Astrocyte (in vitro differentiated cells and primary cell): ENCODE measurements at regions not wholly inside any gene's neighbourhood (a gene's known extent, or its start where the extent isn't known, plus 50 kb on each side); places are given as distances from the start of the nearest gene placed in this dataset.
A peak's percentile ranks its signal among the peaks of the same experiment; 100 is the strongest.

Experiments used
- DNase-seq: peaks from one replicate; pipeline ENCODE4 v3.0.0-alpha.2; 2010; ENCODE audit warnings: low read depth
- FAIRE-seq: peaks from 2 replicates; lab custom pipeline; 2011; peaks lifted over from hg19 to GRCh38; lab: Jason Lieb, UNC
- H2AFZ ChIP-seq: 2 replicates; pipeline ENCODE4 v1.6.0; 2012; ENCODE audit warnings: low read depth, low read length, inconsistent platforms
- H3K27ac ChIP-seq: 2 replicates; pipeline ENCODE4 v1.5.1; 2011; ENCODE audit warnings: low read depth, low read length, inconsistent platforms
- H3K27me3 ChIP-seq: 2 replicates; pipeline ENCODE4 v1.6.0; 2011; ENCODE audit warnings: low read length, inconsistent platforms; ENCODE audit not compliant: insufficient read depth
- H3K36me3 ChIP-seq: 2 replicates; pipeline ENCODE4 v1.5.1; 2011; ENCODE audit warnings: low read length, inconsistent platforms; ENCODE audit not compliant: insufficient read depth
- H3K4me1 ChIP-seq: 2 replicates; pipeline ENCODE4 v1.5.1; 2011; ENCODE audit warnings: low read length, inconsistent platforms; ENCODE audit not compliant: insufficient read depth
- H3K4me2 ChIP-seq: 2 replicates; pipeline ENCODE4 v1.6.0; 2012; ENCODE audit warnings: low read length, inconsistent platforms
- H3K4me3 ChIP-seq: 2 replicates; pipeline ENCODE4 v1.5.1; 2011; ENCODE audit warnings: low read depth, mild to moderate bottlenecking, low read length, inconsistent platforms; ENCODE audit not compliant: insufficient read depth
- H3K79me2 ChIP-seq: 2 replicates; pipeline ENCODE4 v1.6.0; 2012; ENCODE audit warnings: mild to moderate bottlenecking, low read length, inconsistent platforms; ENCODE audit not compliant: insufficient read depth
- H3K9ac ChIP-seq: 2 replicates; pipeline ENCODE4 v1.6.0; 2012; ENCODE audit warnings: mild to moderate bottlenecking, low read length, inconsistent platforms
- H3K9me3 ChIP-seq: 2 replicates; pipeline ENCODE4 v1.5.1; 2012; ENCODE audit warnings: low read depth, mild to moderate bottlenecking, low read length, inconsistent platforms; ENCODE audit not compliant: insufficient read depth
- H4K20me1 ChIP-seq: 2 replicates; pipeline ENCODE4 v1.6.0; 2012; ENCODE audit warnings: low read length, inconsistent platforms; ENCODE audit not compliant: insufficient read depth
- H3K27ac Mint-ChIP-seq: one replicate; pipeline ENCODE4 v1.8.0; 2021; ENCODE audit warnings: mild to moderate bottlenecking, mixed read lengths; ENCODE audit not compliant: unreplicated experiment
- H3K27me3 Mint-ChIP-seq: one replicate; pipeline ENCODE4 v1.8.0; 2021; ENCODE audit warnings: low read depth, mixed read lengths; ENCODE audit not compliant: unreplicated experiment
- H3K36me3 Mint-ChIP-seq: one replicate; pipeline ENCODE4 v1.8.0; 2021; ENCODE audit warnings: low read depth, mixed read lengths; ENCODE audit not compliant: unreplicated experiment
- H3K4me1 Mint-ChIP-seq: one replicate; pipeline ENCODE4 v1.8.0; 2021; ENCODE audit warnings: low read depth, mixed read lengths; ENCODE audit not compliant: unreplicated experiment
- H3K4me3 Mint-ChIP-seq: one replicate; pipeline ENCODE4 v1.8.0; 2021; ENCODE audit warnings: mild to moderate bottlenecking, moderate library complexity, mixed read lengths; ENCODE audit not compliant: unreplicated experiment
- H3K9me3 Mint-ChIP-seq: one replicate; pipeline ENCODE4 v1.8.0; 2021; ENCODE audit warnings: mild to moderate bottlenecking, mixed read lengths; ENCODE audit not compliant: unreplicated experiment
- EZH2 ChIP-seq: IDR thresholded peaks from 2 replicates; pipeline ENCODE4 v1.6.1; 2012; ENCODE audit warnings: mild to moderate bottlenecking, low read length, inconsistent platforms; ENCODE audit not compliant: insufficient read depth
- TF ChIP-seq, protein P1 (sequence below): IDR thresholded peaks from 2 replicates; pipeline ENCODE4 v1.5.1; 2011; ENCODE audit warnings: low read depth, mild to moderate bottlenecking, inconsistent platforms, low read length, moderate library complexity; ENCODE audit not compliant: insufficient read depth

DNA sequence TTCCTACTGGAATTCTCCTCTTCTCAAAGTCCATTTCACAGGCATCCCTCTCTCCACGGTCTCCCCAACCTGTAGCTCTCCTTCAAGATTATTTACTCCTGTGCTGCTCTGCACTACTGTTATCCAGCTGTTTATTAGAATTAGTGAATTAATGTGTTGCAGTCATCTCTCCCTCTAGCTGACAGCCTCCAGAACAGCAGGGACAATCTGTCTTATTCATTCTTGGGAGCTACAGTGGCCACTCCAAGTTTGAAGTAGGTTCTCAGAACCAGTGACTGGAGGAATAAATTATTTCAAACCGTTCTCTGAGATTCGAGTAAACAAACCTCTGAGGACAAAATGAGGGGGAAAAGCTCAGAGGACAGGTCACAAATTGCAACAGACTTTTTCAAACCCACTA is 330.9 kb downstream of the RRAGC start:
- Histone ChIP-seq H3K79me2 (no peaks in the 10 kb centered on the region), H3K27ac (no peak overlapping the region), H3K4me2 (no peak overlapping the region), H4K20me1 (no peaks in the 10 kb centered on the region), H3K9ac (no peak overlapping the region), H2AFZ (no peak overlapping the region), H3K36me3 (no peaks in the 10 kb centered on the region), H3K9me3 (no peaks in the 10 kb centered on the region), H3K27me3 (no peaks in the 10 kb centered on the region), H3K4me1 (no peaks in the 10 kb centered on the region), H3K4me3 (no peak overlapping the region)
- Mint-ChIP-seq H3K4me3 (no peak overlapping the region), H3K4me1 (peaks cover 1% of the 10 kb centered on the region), H3K27ac (no peak overlapping the region), H3K36me3 (no peaks in the 10 kb centered on the region), H3K9me3 (peaks cover 5% of the 10 kb centered on the region), H3K27me3 (no peaks in the 10 kb centered on the region)
- FAIRE-seq, result no peak
- DNase-seq, result no peak
- TF ChIP-seq EZH2, result no peak
- TF ChIP-seq, protein P1, sequence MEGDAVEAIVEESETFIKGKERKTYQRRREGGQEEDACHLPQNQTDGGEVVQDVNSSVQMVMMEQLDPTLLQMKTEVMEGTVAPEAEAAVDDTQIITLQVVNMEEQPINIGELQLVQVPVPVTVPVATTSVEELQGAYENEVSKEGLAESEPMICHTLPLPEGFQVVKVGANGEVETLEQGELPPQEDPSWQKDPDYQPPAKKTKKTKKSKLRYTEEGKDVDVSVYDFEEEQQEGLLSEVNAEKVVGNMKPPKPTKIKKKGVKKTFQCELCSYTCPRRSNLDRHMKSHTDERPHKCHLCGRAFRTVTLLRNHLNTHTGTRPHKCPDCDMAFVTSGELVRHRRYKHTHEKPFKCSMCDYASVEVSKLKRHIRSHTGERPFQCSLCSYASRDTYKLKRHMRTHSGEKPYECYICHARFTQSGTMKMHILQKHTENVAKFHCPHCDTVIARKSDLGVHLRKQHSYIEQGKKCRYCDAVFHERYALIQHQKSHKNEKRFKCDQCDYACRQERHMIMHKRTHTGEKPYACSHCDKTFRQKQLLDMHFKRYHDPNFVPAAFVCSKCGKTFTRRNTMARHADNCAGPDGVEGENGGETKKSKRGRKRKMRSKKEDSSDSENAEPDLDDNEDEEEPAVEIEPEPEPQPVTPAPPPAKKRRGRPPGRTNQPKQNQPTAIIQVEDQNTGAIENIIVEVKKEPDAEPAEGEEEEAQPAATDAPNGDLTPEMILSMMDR, result no peak

DNA sequence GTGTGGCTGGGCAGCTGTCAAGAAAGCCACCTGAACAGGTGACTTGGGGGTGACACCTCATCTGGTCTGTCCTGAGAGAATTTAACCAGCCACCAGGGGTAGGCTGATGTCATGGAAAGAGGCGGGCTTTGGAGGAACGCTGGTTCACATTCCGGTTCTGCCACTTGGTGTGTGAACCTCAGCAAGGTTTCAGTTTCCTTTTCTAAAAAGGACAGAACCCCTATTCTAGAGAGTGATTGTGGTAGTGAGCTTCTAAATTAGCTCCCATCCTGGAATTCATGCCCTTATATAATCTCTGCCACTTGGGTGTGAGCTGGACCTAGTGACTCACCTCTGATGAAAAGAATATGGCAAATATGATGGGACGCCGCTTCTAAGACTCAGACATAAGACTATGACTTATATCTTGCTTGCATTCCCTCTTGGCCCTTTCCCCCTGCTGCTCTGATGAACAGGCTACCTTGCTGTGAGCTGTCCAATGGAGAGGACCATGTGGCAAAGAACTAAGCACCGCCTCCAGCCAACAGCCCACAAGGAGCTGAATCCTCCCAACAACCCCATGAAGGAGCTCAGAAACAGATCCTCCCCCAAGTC is 332.1 kb downstream of the RRAGC start:
- no peaks in the 10 kb centered on the region for H3K79me2 ChIP-seq
- no peaks in the 10 kb centered on the region for H3K36me3 ChIP-seq
- H3K4me2 ChIP-seq, result no peak overlapping the region
- Mint-ChIP-seq H3K36me3 (no peaks in the 10 kb centered on the region), H3K27ac (peak overlapping the region; percentile 12), H3K27me3 (peaks cover 2% of the 10 kb centered on the region), H3K9me3 (peaks cover 5% of the 10 kb centered on the region), H3K4me1 (peaks cover 1% of the 10 kb centered on the region), H3K4me3 (no peak overlapping the region)
- no peak for FAIRE-seq
- H3K27me3 ChIP-seq, result no peaks in the 10 kb centered on the region
- no peak overlapping the region for H3K9ac ChIP-seq
- H3K4me1 ChIP-seq, result no peaks in the 10 kb centered on the region
- no peak overlapping the region for H2AFZ ChIP-seq
- no peaks in the 10 kb centered on the region for H4K20me1 ChIP-seq
- H3K27ac ChIP-seq, result no peak overlapping the region
- no peak overlapping the region for H3K4me3 ChIP-seq
- no peak for DNase-seq
- TF ChIP-seq EZH2, result no peak
- TF ChIP-seq, protein P1, result no peak
- no peaks in the 10 kb centered on the region for H3K9me3 ChIP-seq

DNA sequence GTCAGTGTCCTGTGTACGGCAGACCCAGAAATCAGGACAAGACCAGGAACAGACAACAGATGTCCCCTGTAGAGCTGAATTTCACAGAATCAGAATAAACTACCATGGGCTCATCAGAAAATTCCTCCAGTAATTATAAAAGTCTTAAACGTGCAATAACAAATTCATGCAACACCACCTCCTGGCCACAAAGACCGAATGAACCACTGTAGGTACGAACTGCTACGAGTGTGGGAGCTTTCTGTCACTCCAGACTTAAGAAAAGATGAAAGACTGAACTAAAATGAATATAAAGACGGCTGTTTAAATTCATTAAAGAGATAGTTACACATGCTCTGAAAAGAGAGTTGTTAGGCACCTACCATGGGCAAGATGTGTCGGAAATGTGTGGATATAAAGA is 333.5 kb downstream of the RRAGC start:
- no peak overlapping the region for H3K9ac ChIP-seq
- no peaks in the 10 kb centered on the region for H3K79me2 ChIP-seq
- TF ChIP-seq, protein P1, result no peak
- no peak for TF ChIP-seq EZH2
- Mint-ChIP-seq H3K27ac (no peak overlapping the region), H3K9me3 (peaks cover 5% of the 10 kb centered on the region), H3K4me1 (peaks cover 1% of the 10 kb centered on the region), H3K27me3 (peaks cover 5% of the 10 kb centered on the region), H3K4me3 (no peak overlapping the region), H3K36me3 (no peaks in the 10 kb centered on the region)
- no peaks in the 10 kb centered on the region for H3K27me3 ChIP-seq
- H3K36me3 ChIP-seq, result no peaks in the 10 kb centered on the region
- no peaks in the 10 kb centered on the region for H3K9me3 ChIP-seq
- FAIRE-seq, result no peak
- H4K20me1 ChIP-seq, result no peaks in the 10 kb centered on the region
- no peak overlapping the region for H3K27ac ChIP-seq
- DNase-seq, result no peak
- no peak overlapping the region for H2AFZ ChIP-seq
- no peaks in the 10 kb centered on the region for H3K4me1 ChIP-seq
- no peak overlapping the region for H3K4me2 ChIP-seq
- no peak overlapping the region for H3K4me3 ChIP-seq
